Nephron progenitor cell (in vitro differentiated cells): ENCODE measurements at regions not wholly inside any gene's neighbourhood (a gene's known extent, or its start where the extent isn't known, plus 50 kb on each side); places are given as distances from the start of the nearest gene placed in this dataset.

Experiments used
- DNase-seq: peaks from one replicate; pipeline ENCODE4 v3.0.0; 2021
- H3K27ac Mint-ChIP-seq: 2 replicates; pipeline ENCODE4 v1.8.0; 2021; ENCODE audit warnings: mild to moderate bottlenecking, moderate library complexity, mixed read lengths
- H3K27me3 Mint-ChIP-seq: 2 replicates; pipeline ENCODE4 v1.8.0; 2021; ENCODE audit warnings: mild to moderate bottlenecking, low read depth, mixed read lengths; ENCODE audit not compliant: poor library complexity
- H3K36me3 Mint-ChIP-seq: 2 replicates; pipeline ENCODE4 v1.8.0; 2021; ENCODE audit warnings: low read depth, mixed read lengths
- H3K4me1 Mint-ChIP-seq: 2 replicates; pipeline ENCODE4 v1.8.0; 2021; ENCODE audit warnings: mixed read lengths
- H3K4me3 Mint-ChIP-seq: 2 replicates; pipeline ENCODE4 v1.8.0; 2021; ENCODE audit warnings: mild to moderate bottlenecking, moderate library complexity, mixed read lengths
- H3K9me3 Mint-ChIP-seq: 2 replicates; pipeline ENCODE4 v1.8.0; 2021; ENCODE audit warnings: mild to moderate bottlenecking, moderate library complexity, mixed read lengths
- CTCF ChIP-seq: fragments of 200-600 bp; sonication (generic); IDR thresholded peaks from 2 replicates; pipeline ENCODE4 v1.5.0; 2021; ENCODE audit warnings: antibody characterized with exemption

GRCh38 chr2:82481207-82481606, 1977.9 kb downstream of the SUCLG1 start:
- no peak for DNase-seq
- H3K9me3 Mint-ChIP-seq = no peaks in the 10 kb centered on the region
- no peak overlapping the region for H3K4me3 Mint-ChIP-seq
- H3K27ac Mint-ChIP-seq = no peak overlapping the region
- H3K4me1 Mint-ChIP-seq = no peaks in the 10 kb centered on the region
- no peak for TF ChIP-seq CTCF
- H3K36me3 Mint-ChIP-seq = no peaks in the 10 kb centered on the region
- peaks cover 2% of the 10 kb centered on the region for H3K27me3 Mint-ChIP-seq

- H3K4me3 Mint-ChIP-seq = no peak overlapping the region
- no peak overlapping the region for H3K27ac Mint-ChIP-seq
- H3K27me3 Mint-ChIP-seq = peaks cover 2% of the 10 kb centered on the region
- no peak for TF ChIP-seq CTCF
- no peaks in the 10 kb centered on the region for H3K4me1 Mint-ChIP-seq
- H3K9me3 Mint-ChIP-seq = no peaks in the 10 kb centered on the region
- no peaks in the 10 kb centered on the region for H3K36me3 Mint-ChIP-seq
- DNase-seq = no peak
Measured at GRCh38 chr2:82478641-82479040, 1980.4 kb downstream of the SUCLG1 start.

- no peaks in the 10 kb centered on the region for H3K4me1 Mint-ChIP-seq
- H3K27me3 Mint-ChIP-seq = peaks cover 2% of the 10 kb centered on the region
- H3K4me3 Mint-ChIP-seq = no peak overlapping the region
- no peak for DNase-seq
- H3K36me3 Mint-ChIP-seq = no peaks in the 10 kb centered on the region
- H3K9me3 Mint-ChIP-seq = no peaks in the 10 kb centered on the region
- H3K27ac Mint-ChIP-seq = no peak overlapping the region
- no peak for TF ChIP-seq CTCF
Measured at GRCh38 chr2:82476094-82476493, 1983.0 kb downstream of the SUCLG1 start.

GRCh38 chr2:82428251-82428650, 2030.8 kb downstream of the SUCLG1 start:
- Mint-ChIP-seq H3K36me3 (no peaks in the 10 kb centered on the region), H3K27ac (no peak overlapping the region), H3K4me3 (no peak overlapping the region), H3K4me1 (no peaks in the 10 kb centered on the region), H3K9me3 (no peaks in the 10 kb centered on the region), H3K27me3 (no peaks in the 10 kb centered on the region)
- no peak for TF ChIP-seq CTCF
- DNase-seq = no peak

- Mint-ChIP-seq H3K4me1 (no peaks in the 10 kb centered on the region), H3K4me3 (no peak overlapping the region), H3K36me3 (no peaks in the 10 kb centered on the region), H3K9me3 (peaks cover 7% of the 10 kb centered on the region), H3K27ac (no peak overlapping the region), H3K27me3 (no peaks in the 10 kb centered on the region)
- DNase-seq = no peak
- TF ChIP-seq CTCF = no peak
Measured at GRCh38 chr2:82412021-82412420, 2047.1 kb downstream of the SUCLG1 start.

- H3K4me1 Mint-ChIP-seq = no peaks in the 10 kb centered on the region
- no peak overlapping the region for H3K27ac Mint-ChIP-seq
- TF ChIP-seq CTCF = no peak
- DNase-seq = no peak
- no peak overlapping the region for H3K4me3 Mint-ChIP-seq
- H3K9me3 Mint-ChIP-seq = peaks cover 7% of the 10 kb centered on the region
- no peaks in the 10 kb centered on the region for H3K27me3 Mint-ChIP-seq
- no peaks in the 10 kb centered on the region for H3K36me3 Mint-ChIP-seq
Measured at GRCh38 chr2:82411071-82411470, 2048.0 kb downstream of the SUCLG1 start.
